Endothelial cell (in vitro differentiated cells): ENCODE measurements at regions not wholly inside any gene's neighbourhood (a gene's known extent, or its start where the extent isn't known, plus 50 kb on each side); places are given as distances from the start of the nearest gene placed in this dataset.

Source experiments
- DNase-seq: peaks from one replicate; pipeline ENCODE4 v3.0.0; 2021; ENCODE audit warnings: low spot score
- H3K27ac Mint-ChIP-seq: one replicate; pipeline ENCODE4 v1.8.0; 2021; ENCODE audit warnings: mixed read lengths, inconsistent platforms; ENCODE audit not compliant: unreplicated experiment
- H3K27me3 Mint-ChIP-seq: one replicate; pipeline ENCODE4 v1.8.0; 2021; ENCODE audit warnings: mild to moderate bottlenecking, moderate library complexity, mixed read lengths, inconsistent platforms; ENCODE audit not compliant: unreplicated experiment
- H3K36me3 Mint-ChIP-seq: one replicate; pipeline ENCODE4 v1.8.0; 2021; ENCODE audit warnings: mild to moderate bottlenecking, low read depth, mixed read lengths, inconsistent platforms; ENCODE audit not compliant: unreplicated experiment
- H3K4me1 Mint-ChIP-seq: one replicate; pipeline ENCODE4 v1.8.0; 2021; ENCODE audit warnings: mild to moderate bottlenecking, mixed read lengths, inconsistent platforms; ENCODE audit not compliant: unreplicated experiment
- H3K4me3 Mint-ChIP-seq: one replicate; pipeline ENCODE4 v1.8.0; 2021; ENCODE audit warnings: mild to moderate bottlenecking, mixed read lengths, inconsistent platforms; ENCODE audit not compliant: unreplicated experiment
- H3K9me3 Mint-ChIP-seq: one replicate; pipeline ENCODE4 v1.8.0; 2021; ENCODE audit warnings: mixed read lengths, inconsistent platforms; ENCODE audit not compliant: unreplicated experiment
- CTCF ChIP-seq: fragments of 200-600 bp; sonication (generic); IDR thresholded peaks from one replicate; pipeline ENCODE4 v1.5.0; 2021; ENCODE audit warnings: antibody characterized with exemption; ENCODE audit not compliant: unreplicated experiment

GRCh38 chr16:6897876-6898485 lies 434.7 kb upstream of the RBFOX1 start:
- H3K4me3 Mint-ChIP-seq = no peak overlapping the region
- H3K4me1 Mint-ChIP-seq = no peaks in the 10 kb centered on the region
- peaks cover 10% of the 10 kb centered on the region for H3K27me3 Mint-ChIP-seq
- DNase-seq = no peak
- H3K9me3 Mint-ChIP-seq = peaks cover 31% of the 10 kb centered on the region
- H3K27ac Mint-ChIP-seq = no peak overlapping the region
- no peak for TF ChIP-seq CTCF
- H3K36me3 Mint-ChIP-seq = peaks cover 3% of the 10 kb centered on the region

- no peak for DNase-seq
- H3K4me3 Mint-ChIP-seq = no peak overlapping the region
- no peaks in the 10 kb centered on the region for H3K27me3 Mint-ChIP-seq
- no peak for TF ChIP-seq CTCF
- H3K36me3 Mint-ChIP-seq = peaks cover 5% of the 10 kb centered on the region
- H3K4me1 Mint-ChIP-seq = no peaks in the 10 kb centered on the region
- no peak overlapping the region for H3K27ac Mint-ChIP-seq
- peaks cover 36% of the 10 kb centered on the region for H3K9me3 Mint-ChIP-seq
Measured at GRCh38 chr16:6892966-6893365, 439.7 kb upstream of the RBFOX1 start.

GRCh38 chr16:6891496-6891895 lies 441.1 kb upstream of the RBFOX1 start:
- H3K27me3 Mint-ChIP-seq = no peaks in the 10 kb centered on the region
- peaks cover 37% of the 10 kb centered on the region for H3K9me3 Mint-ChIP-seq
- peaks cover 5% of the 10 kb centered on the region for H3K36me3 Mint-ChIP-seq
- H3K27ac Mint-ChIP-seq = no peak overlapping the region
- H3K4me1 Mint-ChIP-seq = no peaks in the 10 kb centered on the region
- no peak overlapping the region for H3K4me3 Mint-ChIP-seq
- TF ChIP-seq CTCF = no peak
- no peak for DNase-seq

GRCh38 chr16:6888531-6888930 lies 444.1 kb upstream of the RBFOX1 start:
- no peak for DNase-seq
- H3K4me1 Mint-ChIP-seq = no peaks in the 10 kb centered on the region
- no peak overlapping the region for H3K27ac Mint-ChIP-seq
- no peaks in the 10 kb centered on the region for H3K27me3 Mint-ChIP-seq
- H3K4me3 Mint-ChIP-seq = no peak overlapping the region
- peaks cover 9% of the 10 kb centered on the region for H3K36me3 Mint-ChIP-seq
- TF ChIP-seq CTCF = no peak
- peaks cover 43% of the 10 kb centered on the region for H3K9me3 Mint-ChIP-seq

- DNase-seq = no peak
- no peaks in the 10 kb centered on the region for H3K4me1 Mint-ChIP-seq
- no peak for TF ChIP-seq CTCF
- H3K27me3 Mint-ChIP-seq = no peaks in the 10 kb centered on the region
- peaks cover 31% of the 10 kb centered on the region for H3K9me3 Mint-ChIP-seq
- H3K27ac Mint-ChIP-seq = no peak overlapping the region
- H3K36me3 Mint-ChIP-seq = peaks cover 6% of the 10 kb centered on the region
- H3K4me3 Mint-ChIP-seq = peak overlapping the region; percentile 38
Measured at GRCh38 chr16:6884002-6884401, 448.6 kb upstream of the RBFOX1 start.
